ENCODE measurements at regions not wholly inside any gene's neighbourhood (a gene's known extent, or its start where the extent isn't known, plus 50 kb on each side); places are given as distances from the start of the nearest gene placed in this dataset.

DNA sequence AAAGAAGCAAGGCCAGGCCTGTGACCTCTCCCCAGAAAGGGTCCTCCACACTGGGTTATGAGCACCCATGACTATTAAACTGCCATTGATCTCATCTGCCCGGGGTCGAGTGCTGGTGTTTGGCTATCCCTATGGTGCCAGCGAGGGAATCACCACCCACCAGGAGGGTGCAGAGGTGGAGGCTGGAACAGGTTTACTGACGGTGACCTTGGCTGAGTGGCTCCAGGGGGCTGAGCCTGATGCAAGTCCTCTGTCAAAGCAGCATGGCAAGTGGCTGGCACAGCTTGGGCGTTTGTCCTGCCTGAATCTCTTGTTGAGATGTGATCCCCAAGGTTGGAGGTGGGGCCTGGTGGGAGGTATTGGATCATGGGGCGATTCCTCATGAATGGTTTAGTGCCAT lies 196.4 kb upstream of the HDAC4 start (continued):
- TF ChIP-seq, protein P1, sequence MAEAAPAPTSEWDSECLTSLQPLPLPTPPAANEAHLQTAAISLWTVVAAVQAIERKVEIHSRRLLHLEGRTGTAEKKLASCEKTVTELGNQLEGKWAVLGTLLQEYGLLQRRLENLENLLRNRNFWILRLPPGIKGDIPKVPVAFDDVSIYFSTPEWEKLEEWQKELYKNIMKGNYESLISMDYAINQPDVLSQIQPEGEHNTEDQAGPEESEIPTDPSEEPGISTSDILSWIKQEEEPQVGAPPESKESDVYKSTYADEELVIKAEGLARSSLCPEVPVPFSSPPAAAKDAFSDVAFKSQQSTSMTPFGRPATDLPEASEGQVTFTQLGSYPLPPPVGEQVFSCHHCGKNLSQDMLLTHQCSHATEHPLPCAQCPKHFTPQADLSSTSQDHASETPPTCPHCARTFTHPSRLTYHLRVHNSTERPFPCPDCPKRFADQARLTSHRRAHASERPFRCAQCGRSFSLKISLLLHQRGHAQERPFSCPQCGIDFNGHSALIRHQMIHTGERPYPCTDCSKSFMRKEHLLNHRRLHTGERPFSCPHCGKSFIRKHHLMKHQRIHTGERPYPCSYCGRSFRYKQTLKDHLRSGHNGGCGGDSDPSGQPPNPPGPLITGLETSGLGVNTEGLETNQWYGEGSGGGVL (CRISPR knock-in tag; IDR thresholded peaks at IDR 0.05): no peak

DNA sequence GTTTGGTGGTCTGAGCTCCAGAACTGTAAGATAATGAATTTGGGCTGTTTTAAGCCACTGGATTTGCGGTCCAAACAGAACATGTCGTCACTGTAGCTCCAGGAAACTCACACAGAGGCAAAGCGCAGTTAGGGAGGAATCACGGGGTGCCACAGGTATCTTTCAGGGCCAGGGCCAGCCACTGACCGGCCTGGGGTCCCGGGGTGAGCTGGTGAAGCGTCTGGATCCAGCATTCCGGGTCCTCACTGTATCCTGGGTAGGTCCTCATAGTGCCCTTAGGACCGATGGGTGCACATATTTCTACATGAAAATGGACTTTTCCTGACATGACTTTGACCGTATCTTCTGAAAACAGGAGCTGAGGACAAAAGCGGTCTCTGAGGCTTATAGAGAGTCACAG lies 196.0 kb upstream of the HDAC4 start:
- no peak overlapping the region for H3K4me3 ChIP-seq
- BruUV-seq (replicated peaks): no TSS peak
- no peaks in the 10 kb centered on the region for H3K36me3 ChIP-seq (ENCODE audit: control insufficient read depth, insufficient read depth, low read length)
- FAIRE-seq: no peak
- intact Hi-C loops (cut with micrococcal nuclease) (no loop called here), in situ Hi-C loops (cut with MboI) (no loop called here)
- no peak for ATAC-seq
- 0% methylated on average over 9 of the region's 11 CpGs for WGBS (ENCODE audit: insufficient coverage, low coverage, missing lambda C conversion rate)
- no peak overlapping the region for H3K4me2 ChIP-seq (ENCODE audit: insufficient read depth, low read length)
- no peak overlapping the region for H3K27ac ChIP-seq (ENCODE audit: extremely low read depth, low read depth, low read length)
- no peaks in the 10 kb centered on the region; a peak in 1 of 5 replicates for H3K4me1 ChIP-seq (replicated peaks in 1 of 2; ENCODE audit: control insufficient read depth in 2 of 2, insufficient read depth in 2 of 2, low read length in 2 of 2)
- H2AFZ ChIP-seq (ENCODE audit: low read depth, low read length): no peak overlapping the region
- H3K9ac ChIP-seq (ENCODE audit: insufficient read depth in 1 of 2, low read depth in 2 of 2, low read length in 2 of 2): no peak overlapping the region
- no peaks in the 10 kb centered on the region for H3K9me3 ChIP-seq (replicated peaks; ENCODE audit: control insufficient read depth, insufficient read depth, low read depth, low read length)
- CTCF ChIA-PET (ENCODE audit: low intra/inter-chr PET ratio): no interaction called here
- no peaks in the 10 kb centered on the region for H3K79me2 ChIP-seq (ENCODE audit: control insufficient read depth, insufficient read depth, low read length)
- POLR2A ChIA-PET: no interaction called here
- no peaks in the 10 kb centered on the region; the same call in 1 of the 2 replicates for H4K20me1 ChIP-seq (replicated peaks; ENCODE audit: control insufficient read depth, insufficient read depth, low read length)
- DNase-seq (ENCODE audit: extremely low read depth in 1 of 4, low spot score in 3 of 4): no peak
- H3K27me3 ChIP-seq (ENCODE audit: control insufficient read depth in 2 of 2, insufficient read depth in 2 of 2, low read length in 2 of 2): peaks cover 0 to 62% of the 10 kb centered on the region in 2 experiments; a peak in 3 of 5 replicates
- H3K9me1 ChIP-seq (ENCODE audit: control insufficient read depth, insufficient read depth, low read length): no peaks in the 10 kb centered on the region
- no peak for TF ChIP-seq ZNF583 (CRISPR knock-in tag; IDR thresholded peaks at IDR 0.05)
- no peak for TF ChIP-seq ZNF830 (CRISPR knock-in tag; IDR thresholded peaks at IDR 0.05)
- no peak for TF ChIP-seq KDM5B (IDR thresholded peaks at IDR 0.05; ENCODE audit: insufficient replicate concordance, low read depth, low read length)
- no peak for TF ChIP-seq TGIF2 (CRISPR knock-in tag; IDR thresholded peaks at IDR 0.05)
- no peak for TF ChIP-seq ZNF766 (CRISPR knock-in tag; conservative IDR thresholded peaks at IDR 0.05)
- TF ChIP-seq GTF2E2 (tag; IDR thresholded peaks at IDR 0.05): no peak
- TF ChIP-seq, protein P2, sequence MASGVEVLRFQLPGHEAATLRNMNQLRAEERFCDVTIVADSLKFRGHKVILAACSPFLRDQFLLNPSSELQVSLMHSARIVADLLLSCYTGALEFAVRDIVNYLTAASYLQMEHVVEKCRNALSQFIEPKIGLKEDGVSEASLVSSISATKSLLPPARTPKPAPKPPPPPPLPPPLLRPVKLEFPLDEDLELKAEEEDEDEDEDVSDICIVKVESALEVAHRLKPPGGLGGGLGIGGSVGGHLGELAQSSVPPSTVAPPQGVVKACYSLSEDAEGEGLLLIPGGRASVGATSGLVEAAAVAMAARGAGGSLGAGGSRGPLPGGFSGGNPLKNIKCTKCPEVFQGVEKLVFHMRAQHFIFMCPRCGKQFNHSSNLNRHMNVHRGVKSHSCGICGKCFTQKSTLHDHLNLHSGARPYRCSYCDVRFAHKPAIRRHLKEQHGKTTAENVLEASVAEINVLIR (CRISPR knock-in tag; IDR thresholded peaks at IDR 0.05): no peak
- TF ChIP-seq, protein P3, sequence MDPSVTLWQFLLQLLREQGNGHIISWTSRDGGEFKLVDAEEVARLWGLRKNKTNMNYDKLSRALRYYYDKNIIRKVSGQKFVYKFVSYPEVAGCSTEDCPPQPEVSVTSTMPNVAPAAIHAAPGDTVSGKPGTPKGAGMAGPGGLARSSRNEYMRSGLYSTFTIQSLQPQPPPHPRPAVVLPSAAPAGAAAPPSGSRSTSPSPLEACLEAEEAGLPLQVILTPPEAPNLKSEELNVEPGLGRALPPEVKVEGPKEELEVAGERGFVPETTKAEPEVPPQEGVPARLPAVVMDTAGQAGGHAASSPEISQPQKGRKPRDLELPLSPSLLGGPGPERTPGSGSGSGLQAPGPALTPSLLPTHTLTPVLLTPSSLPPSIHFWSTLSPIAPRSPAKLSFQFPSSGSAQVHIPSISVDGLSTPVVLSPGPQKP (CRISPR knock-in tag; IDR thresholded peaks at IDR 0.05): no peak
